GM18517 (cell line): ENCODE measurements at regions not wholly inside any gene's neighbourhood (a gene's known extent, or its start where the extent isn't known, plus 50 kb on each side); places are given as distances from the start of the nearest gene placed in this dataset.

Experiments used
- ATAC-seq: cut with Tn5 transposase; IDR thresholded peaks from one replicate; pipeline ENCODE4 v1.9.1; 2021; ENCODE audit warnings: mild to moderate bottlenecking, moderate library complexity; ENCODE audit not compliant: unreplicated experiment

- ATAC-seq, result no peak
These were observed 55.5 kb downstream of the INHBB start for GRCh38 chr2:120401275-120402066.

GRCh38 chr2:120402067-120402433 lies 56.1 kb downstream of the INHBB start:
- no peak for ATAC-seq

- no peak for ATAC-seq
These were observed 56.6 kb downstream of the INHBB start for GRCh38 chr2:120402508-120402907.

GRCh38 chr2:120403261-120403660 lies 57.3 kb downstream of the INHBB start:
- ATAC-seq, result no peak

DNA sequence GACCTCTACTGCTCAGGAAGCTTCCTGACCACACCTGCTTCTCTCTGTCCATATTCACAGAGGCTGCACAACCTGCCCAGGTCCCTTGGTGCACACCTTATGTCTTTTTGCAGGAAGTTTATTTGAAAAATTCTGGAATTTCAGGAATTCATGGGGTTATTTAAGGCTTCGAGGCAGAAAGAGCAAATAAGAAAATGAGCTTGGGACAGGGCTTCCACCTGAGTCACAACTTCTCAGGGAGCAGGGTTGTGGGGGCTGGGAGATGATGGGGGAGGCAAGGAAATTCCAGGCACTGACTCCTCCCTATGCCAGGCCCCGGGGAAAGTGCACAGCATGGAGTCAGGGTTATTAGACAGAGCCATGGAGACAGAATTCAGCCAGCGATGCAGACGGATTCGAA lies 57.7 kb downstream of the INHBB start:
- no peak for ATAC-seq

GRCh38 chr2:120404274-120404673 lies 58.3 kb downstream of the INHBB start:
- ATAC-seq, result no peak

GRCh38 chr2:120404941-120405758 lies 59.2 kb downstream of the INHBB start:
- no peak for ATAC-seq

DNA sequence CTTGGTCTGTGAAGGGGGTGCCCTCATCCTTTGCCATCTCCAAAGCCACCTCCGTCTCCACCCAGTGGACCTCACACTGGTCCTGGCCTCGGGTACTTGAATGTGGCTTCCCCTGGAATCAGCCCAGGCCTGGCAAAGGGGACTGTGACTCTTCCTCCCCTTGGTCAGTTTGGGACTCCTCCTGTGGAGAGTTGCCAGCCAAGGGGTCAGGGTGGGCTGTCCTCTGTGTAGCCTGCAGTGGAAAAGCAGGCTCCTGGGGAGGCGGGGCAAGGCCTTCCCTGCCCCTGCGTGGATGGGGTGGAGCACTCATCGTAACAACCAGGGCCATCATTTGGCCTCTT lies 59.8 kb downstream of the INHBB start:
- ATAC-seq, result no peak

GRCh38 chr2:120406566-120406965 lies 60.6 kb downstream of the INHBB start:
- ATAC-seq, result no peak

- no peak for ATAC-seq
These were observed 64.6 kb downstream of the INHBB start for GRCh38 chr2:120410487-120410886.

DNA sequence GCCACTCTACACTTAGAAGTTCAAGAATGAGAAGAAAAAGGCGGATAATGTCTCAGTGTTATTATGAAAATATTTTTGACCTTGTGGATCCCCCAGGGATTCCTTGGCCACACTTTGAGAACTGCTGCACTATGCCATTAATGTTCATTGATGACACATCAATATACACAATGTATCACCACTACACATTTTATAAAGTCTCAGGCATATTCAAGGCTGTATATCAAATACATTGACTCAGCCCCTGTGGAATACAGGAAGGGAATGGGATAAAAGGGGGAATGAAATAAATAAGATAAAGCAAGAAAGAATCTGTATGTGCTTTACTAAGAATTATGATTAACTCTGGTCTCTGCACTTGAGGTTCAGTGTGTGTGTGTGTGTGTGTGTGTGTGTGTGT lies 69.1 kb downstream of the INHBB start:
- no peak for ATAC-seq

DNA sequence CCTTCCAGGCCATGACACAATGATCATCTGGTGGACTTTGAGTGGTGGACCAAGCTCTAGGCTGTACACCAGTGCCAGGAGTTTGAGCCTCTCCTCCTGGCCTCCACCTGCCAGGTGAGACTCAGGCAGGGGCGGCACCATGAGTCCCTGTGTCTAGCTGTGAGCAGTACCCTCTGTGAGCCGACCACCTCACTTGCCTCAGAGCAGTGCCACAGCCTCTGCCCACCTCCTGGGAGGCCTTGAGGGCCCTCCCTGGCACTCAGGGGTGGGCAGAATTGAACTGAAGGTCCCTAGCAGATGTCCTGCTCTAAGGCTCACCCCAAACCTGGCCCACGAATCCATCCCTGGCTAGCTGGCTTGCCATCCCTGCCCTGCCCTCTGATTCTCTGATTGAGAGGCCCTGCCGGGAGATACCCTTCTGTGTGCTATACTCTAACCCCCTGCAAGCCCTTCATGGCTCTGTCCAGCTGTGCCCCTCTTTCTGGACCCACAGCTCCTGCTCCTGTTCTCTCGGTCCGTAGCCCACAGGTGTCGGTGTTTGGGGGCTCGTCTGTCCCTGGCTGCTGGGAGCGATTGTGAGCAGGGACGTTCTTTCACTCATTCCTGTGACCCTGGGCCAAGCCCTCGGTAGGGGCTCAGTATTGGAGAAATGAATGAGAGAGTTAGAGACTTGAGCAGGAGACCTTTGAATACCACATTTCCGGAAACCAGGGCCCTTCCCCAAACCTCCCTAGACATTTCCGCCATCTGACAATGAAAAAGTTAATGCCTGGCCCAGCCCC lies 70.0 kb downstream of the INHBB start:
- ATAC-seq, result no peak

- ATAC-seq, result no peak
These were observed 72.3 kb downstream of the INHBB start for GRCh38 chr2:120418174-120418787.

DNA sequence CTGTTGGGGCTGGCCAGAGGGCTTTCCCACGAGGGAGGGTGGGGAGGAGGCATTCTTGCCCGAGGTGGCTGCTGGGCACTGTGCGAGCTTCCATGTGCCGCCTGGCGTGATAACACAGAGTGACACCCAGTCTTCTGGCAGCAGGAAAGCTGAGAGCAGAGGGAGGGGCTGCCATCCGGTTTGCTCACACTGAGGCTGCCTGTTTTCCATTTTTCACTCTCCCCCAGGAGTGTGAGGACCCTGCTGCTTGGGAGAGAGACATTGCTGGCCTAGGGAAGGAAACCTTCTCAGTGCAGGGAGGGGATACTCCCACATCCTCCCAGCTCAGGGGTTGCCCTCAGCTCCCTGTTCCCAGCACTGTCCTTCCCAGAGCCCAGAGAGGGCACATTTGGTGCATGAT lies 73.1 kb downstream of the INHBB start:
- no peak for ATAC-seq

- no peak for ATAC-seq
These were observed 74.0 kb downstream of the INHBB start for GRCh38 chr2:120419955-120420354.

DNA sequence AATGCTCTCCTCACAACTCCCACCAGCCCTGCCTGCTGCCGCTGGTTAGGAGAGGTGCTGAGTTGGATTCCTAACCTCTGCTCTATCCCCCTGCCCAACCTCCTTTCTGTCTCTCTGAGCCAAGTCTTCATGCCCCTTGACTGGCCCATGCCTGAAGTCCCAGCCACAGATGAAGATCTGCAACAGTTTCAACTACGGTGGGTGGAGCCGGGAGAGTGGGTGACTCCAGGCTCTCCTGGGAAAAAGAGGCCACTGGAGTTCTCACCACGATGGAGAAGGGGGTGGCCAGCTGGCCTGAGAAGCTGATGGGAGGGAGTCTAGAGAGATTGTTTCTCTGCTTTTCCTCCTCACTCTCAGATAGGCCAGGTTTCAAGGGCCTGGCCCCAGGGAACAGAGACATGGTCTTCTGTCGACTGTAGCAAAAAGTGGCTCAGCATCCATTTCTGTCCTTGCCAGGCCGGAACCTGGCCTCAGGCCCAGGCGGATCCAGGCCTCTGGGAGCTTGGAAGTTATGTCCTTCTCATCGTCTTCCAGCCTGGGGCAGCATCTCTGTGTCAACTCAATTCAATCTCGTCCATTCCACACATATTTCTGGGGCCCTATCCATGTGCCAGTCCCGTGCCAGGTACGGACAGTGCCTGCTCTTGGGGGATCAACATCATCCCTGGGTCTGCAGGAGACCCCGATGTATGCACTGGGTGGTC lies 75.3 kb downstream of the INHBB start:
- ATAC-seq, result no peak

GRCh38 chr2:120421830-120422175 lies 75.9 kb downstream of the INHBB start:
- ATAC-seq, result no peak

GRCh38 chr2:120422465-120423160 lies 76.7 kb downstream of the INHBB start:
- ATAC-seq, result no peak

GRCh38 chr2:120423167-120423943 lies 77.4 kb downstream of the INHBB start:
- ATAC-seq, result no peak
